Urinary bladder (tissue), 3 donors: ENCODE measurements at regions not wholly inside any gene's neighbourhood (a gene's known extent, or its start where the extent isn't known, plus 50 kb on each side); places are given as distances from the start of the nearest gene placed in this dataset.

Experiments used
- DNase-seq: peaks from one replicate; pipeline ENCODE4 v3.0.0-alpha.2; 2015; ENCODE audit errors: extremely low spot score
- H3K27ac ChIP-seq: one replicate; pipeline ENCODE4 v1.5.1; 2013; ENCODE audit warnings: low read depth, mild to moderate bottlenecking, moderate library complexity
- H3K36me3 ChIP-seq: one replicate; pipeline ENCODE4 v1.6.1; 2013; ENCODE audit warnings: mild to moderate bottlenecking, moderate library complexity; ENCODE audit not compliant: insufficient read depth
- H3K4me1 ChIP-seq: one replicate; pipeline ENCODE4 v1.6.1; 2013; ENCODE audit warnings: mild to moderate bottlenecking, moderate library complexity; ENCODE audit not compliant: insufficient read depth
- H3K4me3 ChIP-seq: one replicate; pipeline ENCODE4 v1.5.1; 2013; ENCODE audit warnings: low read depth, low read length
- WGBS: extraction: QIAGEN DNeasy Blood & Tissue Kit; methylation state at CpG from one replicate; pipeline ENCODE4 v1.1.7; 2013; 5-methylcytosine and 5-hydroxymethylcytosine counted together
- donor health status: healthy with polysubstance abuse.
- donor health status: healthy.

GRCh38 chr6:167722634-167723309, 103.9 kb upstream of the AFDN start:
- Histone ChIP-seq H3K4me1 (no peaks in the 10 kb centered on the region), H3K4me3 (no peak overlapping the region), H3K36me3 (no peaks in the 10 kb centered on the region), H3K27ac (no peak overlapping the region)
- WGBS = 74% methylated on average over 21 of the region's 21 CpGs
- DNase-seq = no peak

GRCh38 chr6:167726043-167726621, 100.6 kb upstream of the AFDN start:
- Histone ChIP-seq H3K4me1 (no peaks in the 10 kb centered on the region), H3K4me3 (no peak overlapping the region), H3K27ac (no peak overlapping the region), H3K36me3 (no peaks in the 10 kb centered on the region)
- WGBS = 95% methylated on average over 8 of the region's 8 CpGs
- no peak for DNase-seq

DNA sequence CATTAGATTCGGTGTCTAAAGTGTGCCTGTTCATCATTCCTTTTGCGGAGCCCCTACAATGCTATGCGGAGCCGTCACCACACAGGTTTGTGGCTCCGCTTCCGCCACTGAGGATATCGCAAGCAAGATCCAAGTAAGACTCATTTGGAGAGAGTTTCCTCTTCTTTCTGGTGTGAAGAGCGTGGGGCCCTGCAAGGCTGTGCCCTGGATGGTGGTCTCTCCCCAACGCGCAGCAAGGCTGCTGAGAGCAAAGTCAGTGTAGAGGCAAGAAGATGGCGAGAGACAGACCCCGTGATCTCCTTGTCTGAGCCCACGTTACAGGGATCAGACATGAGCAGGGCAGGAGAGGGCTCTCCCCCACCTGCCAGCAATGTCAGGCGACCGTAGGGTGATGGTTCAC, 96.3 kb upstream of the AFDN start:
- 97% methylated on average over 15 of the region's 15 CpGs for WGBS
- DNase-seq = no peak
- H3K4me1 ChIP-seq = no peaks in the 10 kb centered on the region
- H3K27ac ChIP-seq = no peak overlapping the region
- no peaks in the 10 kb centered on the region for H3K36me3 ChIP-seq
- no peak overlapping the region for H3K4me3 ChIP-seq

GRCh38 chr6:167731216-167731615, 95.5 kb upstream of the AFDN start:
- no peak overlapping the region for H3K4me3 ChIP-seq
- H3K4me1 ChIP-seq = no peaks in the 10 kb centered on the region
- WGBS = 92% methylated on average over 19 of the region's 19 CpGs
- DNase-seq = no peak
- no peaks in the 10 kb centered on the region for H3K36me3 ChIP-seq
- H3K27ac ChIP-seq = no peak overlapping the region

DNA sequence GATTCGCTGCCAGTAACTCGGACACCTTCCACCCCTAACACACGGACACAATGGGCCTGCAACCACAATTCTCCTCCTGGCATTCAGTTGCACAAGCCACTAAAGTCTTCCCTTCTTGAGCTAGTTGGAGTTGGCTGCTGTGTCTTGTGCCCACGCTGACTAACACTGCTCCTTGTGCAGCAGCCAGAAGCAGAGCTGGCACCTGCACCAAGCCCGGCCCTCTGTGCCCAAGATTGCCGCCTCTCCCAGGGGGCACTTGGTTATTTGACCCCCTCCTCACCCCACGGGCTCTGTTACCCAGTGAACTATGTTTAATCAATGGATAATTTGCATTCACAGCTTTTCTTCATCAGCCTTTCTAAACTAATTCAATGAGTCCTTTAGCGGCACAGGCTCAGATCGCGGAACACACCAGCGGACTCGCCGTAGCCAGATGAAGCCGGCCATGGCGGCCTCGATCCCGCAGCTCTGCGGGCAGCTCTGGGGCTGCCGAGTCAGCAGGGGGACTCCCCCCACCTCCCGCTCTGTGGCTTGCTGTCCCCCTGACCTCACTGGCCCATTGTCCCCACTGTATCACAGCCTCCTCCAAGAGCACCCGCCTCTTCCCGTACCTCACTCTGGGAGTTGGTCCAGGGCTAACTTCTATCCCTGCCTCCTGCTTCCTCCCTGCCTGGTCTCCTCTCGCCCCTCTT, 94.8 kb upstream of the AFDN start:
- H3K36me3 ChIP-seq = no peaks in the 10 kb centered on the region
- no peak for DNase-seq
- H3K4me1 ChIP-seq = no peaks in the 10 kb centered on the region
- no peak overlapping the region for H3K4me3 ChIP-seq
- no peak overlapping the region for H3K27ac ChIP-seq
- 93% methylated on average over 23 of the region's 23 CpGs for WGBS

DNA sequence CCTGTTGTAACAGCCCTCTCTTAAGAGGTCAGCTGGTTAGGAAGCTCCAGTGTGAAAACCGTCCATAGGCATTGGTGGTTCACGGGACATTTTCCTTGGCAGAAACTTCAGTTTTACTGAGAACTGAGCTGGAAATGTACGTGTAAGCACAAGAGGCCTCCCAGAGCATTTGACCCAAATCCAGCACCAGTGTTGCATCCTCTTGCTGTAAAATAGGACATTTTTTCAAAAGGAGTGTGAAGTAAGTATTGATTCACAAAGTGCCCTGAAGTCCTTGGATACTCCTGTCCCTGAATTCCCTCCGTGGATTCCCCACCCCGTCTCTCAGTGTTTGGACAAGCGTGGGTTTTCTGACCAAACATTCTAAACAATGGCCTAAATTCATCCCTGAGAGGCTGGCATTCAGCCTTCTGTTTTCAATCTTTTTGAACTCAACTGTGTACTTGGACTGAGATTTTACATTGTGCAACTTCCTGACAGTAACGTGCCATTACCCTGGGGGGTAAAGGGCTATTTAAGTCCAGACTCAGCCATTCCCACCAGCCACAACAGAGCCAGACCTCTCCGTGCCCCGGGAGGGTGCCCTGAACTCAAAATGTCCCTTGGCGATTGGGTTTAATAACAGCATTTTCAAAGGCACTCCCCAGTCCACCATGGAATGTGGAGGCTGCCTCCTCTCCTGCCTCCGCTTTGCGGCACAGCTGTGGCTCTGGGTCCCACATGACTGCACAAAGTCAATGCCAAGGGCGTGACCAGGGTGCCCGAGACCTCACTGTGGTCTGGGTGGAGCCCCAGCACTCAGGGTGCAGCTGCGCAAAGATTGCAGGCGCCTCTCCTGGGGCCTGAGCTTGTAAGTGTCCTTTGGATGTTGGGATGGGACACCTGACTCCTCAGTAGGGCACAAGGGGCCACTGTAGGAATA, 92.7 kb upstream of the AFDN start:
- no peaks in the 10 kb centered on the region for H3K4me1 ChIP-seq
- no peak overlapping the region for H3K27ac ChIP-seq
- H3K4me3 ChIP-seq = no peak overlapping the region
- no peak for DNase-seq
- no peaks in the 10 kb centered on the region for H3K36me3 ChIP-seq
- WGBS = 47% methylated on average over 16 of the region's 16 CpGs

DNA sequence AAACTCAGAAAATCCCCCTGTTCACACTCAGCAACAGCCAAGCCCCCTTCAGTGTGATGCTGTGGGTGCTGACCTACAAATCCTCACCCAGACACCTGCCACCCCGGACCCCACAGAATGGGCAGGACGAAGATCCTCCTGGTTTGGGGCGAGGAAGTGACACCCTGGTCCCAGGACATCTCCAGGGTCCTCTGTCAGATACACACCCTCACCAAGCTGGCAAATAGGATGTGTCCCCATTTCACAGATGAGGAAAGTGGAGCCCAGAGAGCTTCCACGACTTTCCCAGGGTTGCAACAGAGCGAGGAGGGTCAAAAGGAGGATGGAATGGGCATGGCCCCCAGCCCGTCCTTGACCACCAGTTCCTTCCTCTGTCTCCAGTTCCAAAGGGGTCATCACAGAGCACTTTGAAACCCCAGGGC, 92.0 kb upstream of the AFDN start:
- no peak overlapping the region for H3K27ac ChIP-seq
- DNase-seq = no peak
- no peak overlapping the region for H3K4me3 ChIP-seq
- 97% methylated on average over 6 of the region's 6 CpGs for WGBS
- no peaks in the 10 kb centered on the region for H3K4me1 ChIP-seq
- no peaks in the 10 kb centered on the region for H3K36me3 ChIP-seq

DNA sequence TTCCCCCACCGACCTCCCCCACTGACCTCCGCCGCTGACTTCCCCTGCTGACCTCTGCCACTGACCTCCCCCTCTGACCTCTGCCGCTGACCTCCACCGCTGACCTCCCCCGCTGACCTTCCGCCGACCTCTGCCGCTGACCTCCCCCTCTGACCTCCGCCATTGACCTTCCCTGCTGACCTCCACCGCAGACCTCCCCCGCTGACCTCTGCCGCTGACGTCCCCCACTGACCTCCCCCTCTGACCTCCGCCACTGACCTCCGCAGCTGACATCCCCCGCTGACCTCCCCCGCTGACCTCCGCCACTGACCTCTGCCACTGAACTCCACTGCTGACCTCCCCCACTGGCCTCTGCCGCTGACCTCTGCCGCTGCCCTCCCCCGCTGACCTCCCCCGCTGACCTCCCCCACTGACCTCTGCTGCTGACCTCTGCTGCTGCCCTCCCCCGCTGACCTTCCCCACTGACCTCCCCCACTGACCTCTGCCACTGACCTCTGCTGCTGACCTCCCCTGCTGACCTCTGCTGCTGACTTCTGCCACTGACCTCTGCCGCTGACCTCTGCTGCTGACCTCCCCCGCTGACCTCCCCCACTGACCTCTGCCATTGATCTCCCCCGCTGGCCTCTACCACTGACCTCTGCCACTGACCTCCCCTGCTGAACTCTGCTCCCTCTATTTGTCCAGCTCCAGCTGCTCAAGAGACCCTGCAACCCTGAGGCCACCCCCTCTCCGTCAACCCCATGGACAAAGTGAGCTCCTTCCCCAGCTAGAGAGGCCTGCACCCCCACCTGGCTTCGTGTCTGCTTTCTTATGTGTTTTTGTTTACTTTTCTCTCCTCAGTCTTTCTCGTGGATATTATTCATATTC, 91.4 kb upstream of the AFDN start:
- H3K4me3 ChIP-seq = no peak overlapping the region
- 87% methylated on average over 30 of the region's 30 CpGs for WGBS
- no peaks in the 10 kb centered on the region for H3K4me1 ChIP-seq
- no peak overlapping the region for H3K27ac ChIP-seq
- no peaks in the 10 kb centered on the region for H3K36me3 ChIP-seq
- no peak for DNase-seq

DNA sequence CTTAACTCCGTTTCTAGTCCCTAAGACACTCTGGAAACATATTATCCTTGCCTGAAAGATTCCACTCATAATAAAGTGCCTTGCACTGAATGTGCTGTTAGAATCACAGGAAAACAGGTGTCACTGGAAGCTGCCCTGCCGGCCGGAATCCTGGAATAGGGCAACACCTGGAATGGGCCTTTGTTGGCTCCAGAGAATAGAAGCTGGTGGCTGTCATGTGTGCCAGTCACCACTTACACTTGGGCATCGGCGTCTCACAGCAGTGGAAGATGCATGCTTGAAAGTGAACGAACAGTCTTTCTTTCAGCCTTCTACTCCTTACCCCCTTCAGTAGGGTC, 90.8 kb upstream of the AFDN start:
- WGBS = 83% methylated on average over 6 of the region's 6 CpGs
- no peak overlapping the region for H3K27ac ChIP-seq
- no peaks in the 10 kb centered on the region for H3K36me3 ChIP-seq
- DNase-seq = no peak
- no peak overlapping the region for H3K4me3 ChIP-seq
- no peaks in the 10 kb centered on the region for H3K4me1 ChIP-seq

GRCh38 chr6:167736486-167737204, 90.1 kb upstream of the AFDN start:
- WGBS = 88% methylated on average over 18 of the region's 18 CpGs
- Histone ChIP-seq H3K4me3 (no peak overlapping the region), H3K36me3 (no peaks in the 10 kb centered on the region), H3K4me1 (no peaks in the 10 kb centered on the region), H3K27ac (no peak overlapping the region)
- DNase-seq = no peak

DNA sequence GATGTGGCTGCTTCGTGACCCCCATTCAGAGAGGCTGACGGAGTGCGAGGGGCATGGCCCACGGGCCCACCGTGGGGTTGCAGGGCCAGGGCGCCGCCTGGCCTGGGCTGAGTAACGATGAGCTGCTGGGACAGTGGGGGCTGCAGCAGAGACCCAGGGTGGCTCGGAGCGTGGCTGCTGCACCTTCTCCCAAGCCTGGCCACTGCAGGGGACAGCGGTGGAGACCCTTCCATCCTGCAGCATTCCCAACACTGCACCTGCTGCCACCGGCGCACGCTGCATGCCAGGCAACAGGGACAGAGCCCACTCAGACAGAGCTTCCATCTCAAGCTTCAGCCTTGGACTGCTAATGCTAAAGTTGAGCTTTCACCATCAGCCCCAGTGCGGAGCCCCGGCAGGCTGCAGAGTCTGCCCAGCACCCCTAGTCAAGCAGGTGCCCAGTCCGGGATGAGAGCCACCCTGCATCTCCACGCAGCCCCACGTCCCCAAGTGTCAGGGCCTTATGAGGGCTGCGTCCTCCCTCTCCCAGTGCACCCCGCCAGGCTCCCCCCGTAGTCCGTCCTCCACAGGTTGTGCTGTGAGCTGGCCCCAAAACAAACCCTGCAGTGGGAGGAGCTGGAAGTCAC, 89.4 kb upstream of the AFDN start:
- H3K27ac ChIP-seq = no peak overlapping the region
- no peak for DNase-seq

GRCh38 chr6:167738386-167738785, 88.3 kb upstream of the AFDN start:
- no peak for DNase-seq
- H3K27ac ChIP-seq = no peak overlapping the region
- WGBS = 96% methylated on average over 13 of the region's 13 CpGs
- no peaks in the 10 kb centered on the region for H3K4me1 ChIP-seq
- H3K36me3 ChIP-seq = no peaks in the 10 kb centered on the region
- H3K4me3 ChIP-seq = no peak overlapping the region

More for the DNA sequence above, 89.4 kb upstream of the AFDN start:
- Histone ChIP-seq H3K4me3 (no peak overlapping the region), H3K4me1 (no peaks in the 10 kb centered on the region), H3K36me3 (no peaks in the 10 kb centered on the region)
- 94% methylated on average over 23 of the region's 23 CpGs for WGBS
